GM12892 (cell line): ENCODE measurements at regions not wholly inside any gene's neighbourhood (a gene's known extent, or its start where the extent isn't known, plus 50 kb on each side); places are given as distances from the start of the nearest gene placed in this dataset.

Experiments
- POLR2AphosphoS5 ChIP-seq: IDR thresholded peaks from 2 replicates; pipeline ENCODE4 v1.6.1; 2011; ENCODE audit warnings: low read depth, low read length, control low read depth
- TAF1 ChIP-seq: IDR thresholded peaks from 2 replicates; pipeline ENCODE4 v1.6.1; 2011; ENCODE audit warnings: low read depth, mild to moderate bottlenecking, control low read depth, low read length, borderline replicate concordance

DNA sequence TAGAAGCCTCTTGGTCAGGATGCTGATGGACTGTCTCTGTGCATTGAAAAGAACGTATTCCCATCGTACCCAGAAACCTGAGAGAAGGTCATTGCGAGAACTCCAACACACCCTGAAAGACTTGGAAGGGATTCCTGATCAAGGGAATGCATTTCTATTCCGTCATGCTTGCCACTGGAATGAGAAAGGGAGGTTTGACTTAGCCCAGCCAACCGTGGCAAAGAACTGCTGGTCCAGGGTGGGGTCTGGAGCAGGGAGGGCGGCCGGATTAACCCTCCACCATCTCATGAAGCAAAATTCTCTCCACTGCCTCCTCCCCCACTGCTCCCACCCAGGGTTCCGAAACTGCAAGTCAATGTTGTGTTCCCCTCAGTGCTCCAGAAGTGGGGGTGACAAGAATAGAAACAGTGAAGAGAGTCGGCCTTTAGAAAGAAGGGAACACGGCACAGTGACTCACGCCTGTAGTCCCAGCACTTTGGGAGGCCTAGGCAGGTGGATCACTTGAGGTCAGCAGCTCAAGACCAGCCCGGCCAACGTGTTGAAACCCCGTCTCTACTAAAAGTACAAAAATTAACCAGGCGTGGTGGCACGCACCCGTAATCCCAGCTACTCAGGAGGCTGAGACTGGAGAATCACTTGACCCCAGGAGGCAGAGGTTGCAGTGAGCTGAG is 137.5 kb upstream of the MGMT start:
- TF ChIP-seq POLR2AphosphoS5 = no peak
- TF ChIP-seq TAF1 = no peak
